GM19351 (cell line): ENCODE measurements at regions not wholly inside any gene's neighbourhood (a gene's known extent, or its start where the extent isn't known, plus 50 kb on each side); places are given as distances from the start of the nearest gene placed in this dataset.

Source experiments
- ATAC-seq: cut with Tn5 transposase; IDR thresholded peaks from one replicate; pipeline ENCODE4 v1.9.1; 2021; ENCODE audit warnings: mild to moderate bottlenecking, moderate library complexity; ENCODE audit not compliant: unreplicated experiment

DNA sequence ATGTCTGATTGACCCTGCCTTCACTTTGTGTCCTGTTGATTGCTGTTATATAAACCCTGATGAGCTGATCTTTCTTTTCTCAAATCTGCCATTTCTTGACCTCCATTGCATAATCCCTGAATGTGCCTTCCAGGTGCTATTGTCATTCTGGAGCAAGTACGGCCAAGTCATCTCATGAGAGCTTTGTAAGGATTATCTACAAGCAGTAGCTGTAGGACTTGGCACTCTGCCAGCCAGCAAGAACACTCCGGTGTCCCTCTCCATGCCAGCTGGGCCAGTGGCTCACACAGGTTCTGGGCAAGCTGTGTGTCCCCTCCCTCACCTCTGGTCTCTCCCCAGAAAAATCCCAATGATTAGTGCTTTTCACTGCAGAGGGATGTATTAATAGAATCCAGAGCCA, 348.1 kb downstream of the FOXO1 start:
- no peak for ATAC-seq

DNA sequence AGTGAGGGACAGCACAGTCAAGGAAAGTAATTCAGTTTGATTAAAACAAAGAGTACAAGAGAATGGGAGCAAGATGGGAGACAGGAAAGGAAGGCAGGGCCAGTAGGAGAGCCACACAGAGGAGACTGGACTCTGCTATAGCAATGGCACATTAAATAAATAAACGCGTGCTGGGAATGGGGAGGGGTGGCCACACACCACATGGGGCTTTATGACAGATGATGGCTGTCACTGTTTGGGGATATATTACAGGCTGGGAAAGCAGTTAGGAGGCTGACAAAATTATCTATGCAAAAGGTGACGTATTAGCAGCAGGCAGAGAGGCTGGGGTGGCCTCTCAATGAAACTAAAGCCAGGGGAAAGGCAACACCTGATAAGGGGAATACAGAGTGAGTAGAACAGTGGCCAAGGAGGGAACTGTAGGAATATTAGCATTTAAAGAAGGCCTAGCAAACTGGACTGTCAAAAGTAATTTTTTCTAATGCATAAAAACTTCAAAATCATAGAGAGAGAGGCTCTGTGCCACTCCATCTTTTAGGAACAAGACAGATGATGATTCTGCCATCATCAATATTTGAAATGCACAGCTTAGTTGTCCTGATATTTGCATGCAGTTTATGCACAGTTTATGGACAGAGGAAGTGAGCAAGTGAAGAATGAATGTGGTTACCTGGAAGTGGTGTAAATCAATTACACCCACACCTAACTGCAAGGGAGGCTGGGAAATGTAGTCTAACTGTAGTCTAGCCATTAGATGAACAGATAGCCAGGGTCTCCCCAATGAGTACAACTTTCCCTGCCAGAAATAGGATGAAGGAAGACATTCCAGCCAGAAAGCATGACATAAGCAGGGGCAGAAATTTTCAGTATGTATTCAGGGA, 346.5 kb downstream of the FOXO1 start:
- no peak for ATAC-seq

- no peak for ATAC-seq
Observed at GRCh38 chr13:40328091-40328490, 338.4 kb downstream of the FOXO1 start.

DNA sequence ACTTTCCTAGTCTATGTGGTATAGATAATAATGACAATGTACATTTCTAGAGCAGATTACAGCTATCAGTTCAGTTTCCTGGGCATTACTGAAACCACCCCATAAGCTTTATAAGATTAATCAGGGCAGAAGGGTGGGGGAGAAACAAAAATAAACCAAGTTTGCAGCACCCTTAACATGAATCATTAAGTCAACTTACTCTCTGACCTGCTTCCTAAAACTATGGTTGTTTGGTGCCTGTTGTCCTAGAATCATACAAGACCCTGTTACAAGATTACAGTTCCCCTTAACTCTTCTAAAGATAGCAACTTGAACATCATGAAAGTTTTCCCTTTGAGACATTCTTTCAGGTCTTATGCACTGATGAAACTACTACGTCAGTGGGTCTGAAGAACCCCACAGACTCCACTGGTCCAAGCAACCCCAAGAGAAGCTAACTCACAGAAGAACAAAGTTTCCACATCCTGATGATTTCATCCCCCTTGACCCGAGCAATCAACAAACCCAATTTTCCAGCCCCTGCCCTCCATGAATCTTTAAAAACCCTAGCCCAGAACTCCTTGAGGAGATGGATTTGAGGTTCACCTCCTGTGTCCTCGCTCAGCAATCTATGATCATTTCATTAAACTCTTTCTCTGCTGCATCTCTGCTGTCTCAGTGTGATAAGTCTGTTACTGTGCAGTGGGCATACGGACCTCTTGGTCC, 336.5 kb downstream of the FOXO1 start:
- peak; percentile 87 for ATAC-seq

DNA sequence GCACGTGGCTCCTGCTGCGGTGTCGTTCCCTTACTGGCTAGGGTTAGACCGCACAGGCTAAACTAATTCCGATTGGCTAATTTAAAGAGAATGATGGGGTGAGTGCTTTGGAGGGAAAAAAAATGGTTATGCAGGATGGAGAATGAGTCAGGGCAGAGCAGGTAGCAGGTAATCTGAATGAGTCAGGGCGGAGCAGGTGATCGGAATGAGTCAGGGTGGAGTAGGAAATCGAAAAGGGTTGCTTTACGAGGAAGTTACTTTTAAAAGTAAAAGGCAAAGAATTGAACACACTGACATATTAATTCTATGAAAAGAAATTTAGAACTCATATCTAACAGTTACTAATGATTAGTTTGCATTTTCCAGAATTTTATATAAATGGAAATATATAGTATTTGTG, 335.5 kb downstream of the FOXO1 start:
- ATAC-seq: no peak

DNA sequence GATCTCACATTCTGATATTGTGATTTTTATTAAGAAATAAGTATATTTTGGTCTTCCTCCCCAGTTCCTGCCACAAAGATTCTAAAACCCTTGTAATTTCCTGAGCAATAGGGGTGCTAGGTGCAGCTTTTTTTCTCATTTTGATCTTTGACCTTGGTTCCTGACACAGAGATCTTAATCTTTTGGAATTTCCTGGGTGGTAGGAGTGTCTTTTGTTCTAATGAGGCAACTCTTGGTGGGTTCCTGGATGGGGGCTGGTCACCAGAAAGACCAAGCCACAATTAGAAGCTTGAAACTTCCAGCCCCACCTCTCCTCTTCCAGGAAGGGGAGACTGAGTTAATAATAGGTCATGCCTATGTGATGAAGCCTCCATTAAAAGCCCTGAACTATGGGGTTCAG, 334.6 kb downstream of the FOXO1 start:
- no peak for ATAC-seq

DNA sequence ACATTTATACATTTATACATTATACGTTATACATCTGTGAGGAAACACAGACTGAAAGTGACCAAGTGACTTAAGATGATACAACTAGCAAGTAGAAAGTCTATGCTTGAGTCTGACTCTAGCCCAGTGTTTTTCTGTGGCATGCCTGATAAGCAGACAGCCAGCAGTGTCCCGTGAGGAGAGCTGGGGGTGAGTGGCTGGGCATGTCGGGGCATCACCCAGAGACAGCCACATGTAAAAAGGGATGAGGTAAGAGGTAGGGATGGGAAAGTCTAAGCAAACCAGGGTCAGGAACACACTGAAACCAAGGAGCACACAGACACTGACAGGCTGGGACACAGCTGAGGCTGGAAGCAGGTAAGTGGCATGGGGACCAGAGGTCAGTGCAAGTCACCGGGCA, 333.2 kb downstream of the FOXO1 start:
- no peak for ATAC-seq

DNA sequence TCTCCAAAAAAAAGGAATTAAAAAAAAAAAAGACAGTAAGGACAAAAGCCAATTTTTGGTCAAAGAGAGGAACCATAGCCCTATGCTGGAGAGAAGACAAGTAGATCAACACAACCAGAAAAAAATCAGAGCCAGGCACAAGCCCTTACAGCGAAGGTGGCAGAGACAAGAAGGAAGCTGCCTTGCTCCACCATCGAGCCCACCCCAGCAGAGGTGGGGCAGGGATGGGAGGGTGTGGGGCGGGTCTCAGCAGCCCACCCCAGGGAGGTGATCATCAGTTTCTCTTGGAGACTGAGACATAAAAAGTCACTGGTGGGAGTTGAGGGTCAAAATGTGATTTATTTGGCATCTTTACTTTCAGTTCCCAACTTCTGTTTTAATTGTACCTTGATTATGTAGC, 332.4 kb downstream of the FOXO1 start:
- no peak for ATAC-seq

DNA sequence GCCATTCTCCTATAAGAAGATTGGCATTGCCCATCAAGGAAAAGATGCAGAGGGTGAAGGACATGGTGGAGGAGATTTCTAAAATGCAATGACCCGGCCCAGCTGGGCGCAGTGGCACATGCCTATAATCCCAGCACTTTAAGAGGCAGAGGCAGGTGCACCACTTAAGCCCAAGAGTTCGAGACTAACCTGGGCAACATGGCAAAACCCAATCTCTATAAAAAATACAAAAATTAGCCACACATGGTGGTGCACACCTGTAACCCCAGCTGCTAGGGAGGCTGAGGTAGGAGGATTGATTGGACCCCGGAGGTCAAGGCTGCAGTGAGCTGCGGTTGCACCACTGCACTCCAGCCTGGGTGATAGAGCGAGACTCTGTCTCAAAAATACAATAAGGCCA, 331.8 kb downstream of the FOXO1 start:
- no peak for ATAC-seq

GRCh38 chr13:40336228-40337221, 329.9 kb downstream of the FOXO1 start:
- ATAC-seq: no peak

DNA sequence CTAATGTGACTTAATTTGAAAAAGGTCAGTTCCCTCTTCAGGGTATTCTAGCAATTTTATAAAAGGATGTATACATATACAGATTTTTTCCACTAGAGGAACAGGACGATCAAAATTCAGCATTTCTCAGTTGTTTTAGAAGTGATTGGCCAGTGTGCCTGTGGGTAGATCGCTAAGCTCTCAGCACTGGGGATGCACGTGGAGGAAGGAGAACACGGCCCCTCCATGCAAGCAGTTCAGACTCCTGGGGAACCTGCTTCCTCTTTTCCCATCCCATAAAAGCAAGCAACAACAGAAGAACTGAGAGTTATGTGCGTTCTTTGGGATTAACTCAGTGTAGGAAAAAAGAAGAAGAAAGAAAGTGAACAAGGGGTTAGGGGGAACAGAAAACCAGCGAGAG, 328.8 kb downstream of the FOXO1 start:
- no peak for ATAC-seq

DNA sequence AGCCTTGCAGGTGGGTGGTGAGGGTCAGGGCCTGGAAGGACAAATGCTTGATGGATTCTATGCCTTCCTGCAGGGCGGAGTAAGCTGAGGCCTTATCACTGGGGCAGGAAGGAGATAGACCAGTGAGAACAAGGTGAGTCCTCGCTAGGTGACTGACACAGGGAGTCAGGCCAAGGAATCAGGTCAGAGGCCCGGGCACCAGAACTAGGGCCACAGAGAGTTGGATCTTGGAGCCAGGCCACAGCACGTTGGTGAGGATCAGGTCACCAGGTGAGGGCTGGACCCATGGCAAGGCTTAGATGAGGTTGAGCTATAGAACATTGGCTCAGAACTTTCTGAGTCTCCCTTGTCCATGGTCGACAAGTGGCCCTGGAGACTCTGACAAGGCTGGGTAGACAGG, 328.2 kb downstream of the FOXO1 start:
- no peak for ATAC-seq

- ATAC-seq: no peak
Observed at GRCh38 chr13:40340368-40341095, 325.9 kb downstream of the FOXO1 start.

- ATAC-seq: no peak
Observed at GRCh38 chr13:40341096-40341471, 325.4 kb downstream of the FOXO1 start.

- ATAC-seq: no peak
Observed at GRCh38 chr13:40341501-40341900, 324.9 kb downstream of the FOXO1 start.

GRCh38 chr13:40342461-40342860, 324.0 kb downstream of the FOXO1 start:
- ATAC-seq: no peak

- no peak for ATAC-seq
Observed at GRCh38 chr13:40342901-40343300, 323.5 kb downstream of the FOXO1 start.

DNA sequence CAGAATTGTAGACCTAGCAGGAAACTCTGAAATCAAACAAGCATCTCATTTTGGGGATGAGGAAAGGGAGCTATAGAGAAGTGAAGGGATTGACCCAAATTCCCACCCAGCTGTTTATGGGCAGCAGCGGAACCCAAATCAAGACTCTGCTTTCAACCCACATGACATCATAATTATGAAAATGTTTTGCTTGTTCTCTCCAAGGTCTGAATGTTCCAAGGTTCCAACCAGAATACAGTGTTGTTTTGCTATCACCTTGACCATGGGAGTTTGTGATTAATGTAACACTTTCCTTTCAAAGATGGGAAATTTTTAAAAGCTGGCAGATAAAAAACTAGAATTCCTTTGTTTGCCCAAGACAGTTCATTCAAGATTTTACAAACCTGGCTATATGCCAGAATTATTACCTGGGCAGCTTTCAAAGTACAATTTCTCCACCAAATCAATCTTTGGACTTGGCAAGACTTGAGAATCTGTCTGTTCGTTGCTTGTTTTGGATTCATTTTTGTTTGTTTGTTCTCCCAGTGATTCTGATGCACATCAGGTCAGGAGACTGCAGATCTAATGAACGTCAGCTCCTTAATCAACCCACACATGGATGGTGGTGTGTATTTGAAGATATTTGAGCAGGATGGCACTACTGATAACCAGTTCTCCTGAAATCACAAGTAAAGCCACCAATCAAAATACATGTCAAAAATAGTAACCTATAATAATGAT, 322.7 kb downstream of the FOXO1 start:
- ATAC-seq: no peak

GRCh38 chr13:40344270-40345148, 321.9 kb downstream of the FOXO1 start:
- peak; percentile 74 for ATAC-seq
